ENCODE measurements at regions not wholly inside any gene's neighbourhood (a gene's known extent, or its start where the extent isn't known, plus 50 kb on each side); places are given as distances from the start of the nearest gene placed in this dataset.

GRCh38 chr2:20897047-20897446 lies 74.1 kb upstream of the LDAH start:
- TF ChIP-seq PPARA (CRISPR knock-in tag; IDR thresholded peaks at IDR 0.05; ENCODE audit: borderline replicate concordance) (no peak), ARNTL (CRISPR knock-in tag; IDR thresholded peaks at IDR 0.05; ENCODE audit: borderline replicate concordance, low read depth) (no peak), ZC3H10 (CRISPR knock-in tag; IDR thresholded peaks at IDR 0.05) (no peak), ZNF565 (CRISPR knock-in tag; conservative IDR thresholded peaks at IDR 0.05; ENCODE audit: low read depth) (no peak), TCF4 (CRISPR knock-in tag; IDR thresholded peaks at IDR 0.05; ENCODE audit: borderline replicate concordance) (no peak), TSHZ2 (CRISPR knock-in tag; IDR thresholded peaks at IDR 0.05) (no peak), BACH2 (CRISPR knock-in tag; IDR thresholded peaks at IDR 0.05; ENCODE audit: borderline replicate concordance) (no peak), ZFP30 (CRISPR knock-in tag; IDR thresholded peaks at IDR 0.05) (no peak), CREB5 (CRISPR knock-in tag; IDR thresholded peaks at IDR 0.05; ENCODE audit: low read depth) (no peak), ZNF70 (CRISPR knock-in tag; IDR thresholded peaks at IDR 0.05) (no peak), ZNF8 (CRISPR knock-in tag; IDR thresholded peaks at IDR 0.05) (no peak), TOX (CRISPR knock-in tag; IDR thresholded peaks at IDR 0.05; ENCODE audit: borderline replicate concordance) (no peak), SNAI2 (CRISPR knock-in tag; IDR thresholded peaks at IDR 0.05) (no peak)
- no peak for ATAC-seq

GRCh38 chr2:20884829-20885228 lies 61.9 kb upstream of the LDAH start:
- TF ChIP-seq ESRRG (CRISPR knock-in tag; IDR thresholded peaks at IDR 0.05) = no peak
- TF ChIP-seq CSDC2 (CRISPR knock-in tag; IDR thresholded peaks at IDR 0.05) = no peak
- no peak for TF ChIP-seq SNAI2 (CRISPR knock-in tag; IDR thresholded peaks at IDR 0.05)
- no peak for TF ChIP-seq TOX (CRISPR knock-in tag; IDR thresholded peaks at IDR 0.05; ENCODE audit: borderline replicate concordance)
- no peak for TF ChIP-seq CSRNP3 (CRISPR knock-in tag; IDR thresholded peaks at IDR 0.05)
- no peak for TF ChIP-seq CREB5 (CRISPR knock-in tag; IDR thresholded peaks at IDR 0.05; ENCODE audit: low read depth)
- TF ChIP-seq ZNF8 (CRISPR knock-in tag; IDR thresholded peaks at IDR 0.05) = no peak
- TF ChIP-seq ARNTL (CRISPR knock-in tag; IDR thresholded peaks at IDR 0.05; ENCODE audit: borderline replicate concordance, low read depth) = no peak
- no peak for TF ChIP-seq ISL1 (CRISPR knock-in tag; IDR thresholded peaks at IDR 0.05)
- ATAC-seq = no peak

- ATAC-seq = no peak; the same call in 2 of the 3 replicates
- TF ChIP-seq ARNTL (CRISPR knock-in tag; IDR thresholded peaks at IDR 0.05; ENCODE audit: borderline replicate concordance, low read depth) (no peak), ZFP3 (CRISPR knock-in tag; IDR thresholded peaks at IDR 0.05) (no peak), SNAI2 (CRISPR knock-in tag; IDR thresholded peaks at IDR 0.05) (no peak), POU6F1 (CRISPR knock-in tag; IDR thresholded peaks at IDR 0.05; ENCODE audit: borderline replicate concordance, low read depth) (no peak), ZNF8 (CRISPR knock-in tag; IDR thresholded peaks at IDR 0.05) (no peak), CSRNP3 (CRISPR knock-in tag; IDR thresholded peaks at IDR 0.05) (peak; percentile 29; the same call in 1 of the 2 replicates), PPARA (CRISPR knock-in tag; IDR thresholded peaks at IDR 0.05; ENCODE audit: borderline replicate concordance) (no peak), ISL1 (CRISPR knock-in tag; IDR thresholded peaks at IDR 0.05) (no peak), ESRRG (CRISPR knock-in tag; IDR thresholded peaks at IDR 0.05) (no peak), TOX (CRISPR knock-in tag; IDR thresholded peaks at IDR 0.05; ENCODE audit: borderline replicate concordance) (no peak), ZNF565 (CRISPR knock-in tag; conservative IDR thresholded peaks at IDR 0.05; ENCODE audit: low read depth) (no peak), TSHZ2 (CRISPR knock-in tag; IDR thresholded peaks at IDR 0.05) (peak; percentile 33; the same call in 1 of the 2 replicates), ZNF70 (CRISPR knock-in tag; IDR thresholded peaks at IDR 0.05) (no peak)
Observed at GRCh38 chr2:20882466-20883170, 59.7 kb upstream of the LDAH start.
